C4-2B (cell line): ENCODE measurements at regions not wholly inside any gene's neighbourhood (a gene's known extent, or its start where the extent isn't known, plus 50 kb on each side); places are given as distances from the start of the nearest gene placed in this dataset.

Source experiments
- ZFX ChIP-seq: fragments of 450-650 bp; IDR thresholded peaks from 2 replicates; pipeline ENCODE4 v1.6.1; 2017
- TF ChIP-seq, protein P1 (sequence below): fragments of 450-650 bp; conservative IDR thresholded peaks from 2 replicates; pipeline ENCODE4 v1.5.1; 2017; ENCODE audit warnings: mild to moderate bottlenecking

DNA sequence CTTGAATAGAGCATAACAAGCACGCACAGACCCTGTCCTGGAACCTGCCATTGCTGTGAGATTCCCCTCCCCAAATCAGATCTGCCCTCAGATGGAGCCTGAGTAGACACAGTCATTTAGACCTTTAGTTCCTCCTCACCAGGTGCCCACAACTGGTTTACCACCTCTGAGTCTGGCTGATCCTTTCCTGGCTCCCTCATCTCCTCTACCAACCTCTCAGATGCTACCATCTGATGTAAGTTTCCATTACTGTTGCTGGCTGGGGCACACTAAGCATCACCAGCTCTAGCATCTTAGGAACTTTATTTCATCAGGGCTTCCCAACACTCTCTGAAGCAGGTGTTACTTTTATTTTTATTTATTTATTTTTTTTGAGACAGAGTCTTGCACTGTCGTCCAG is 288.3 kb downstream of the TLE3 start:
- TF ChIP-seq, protein P1, sequence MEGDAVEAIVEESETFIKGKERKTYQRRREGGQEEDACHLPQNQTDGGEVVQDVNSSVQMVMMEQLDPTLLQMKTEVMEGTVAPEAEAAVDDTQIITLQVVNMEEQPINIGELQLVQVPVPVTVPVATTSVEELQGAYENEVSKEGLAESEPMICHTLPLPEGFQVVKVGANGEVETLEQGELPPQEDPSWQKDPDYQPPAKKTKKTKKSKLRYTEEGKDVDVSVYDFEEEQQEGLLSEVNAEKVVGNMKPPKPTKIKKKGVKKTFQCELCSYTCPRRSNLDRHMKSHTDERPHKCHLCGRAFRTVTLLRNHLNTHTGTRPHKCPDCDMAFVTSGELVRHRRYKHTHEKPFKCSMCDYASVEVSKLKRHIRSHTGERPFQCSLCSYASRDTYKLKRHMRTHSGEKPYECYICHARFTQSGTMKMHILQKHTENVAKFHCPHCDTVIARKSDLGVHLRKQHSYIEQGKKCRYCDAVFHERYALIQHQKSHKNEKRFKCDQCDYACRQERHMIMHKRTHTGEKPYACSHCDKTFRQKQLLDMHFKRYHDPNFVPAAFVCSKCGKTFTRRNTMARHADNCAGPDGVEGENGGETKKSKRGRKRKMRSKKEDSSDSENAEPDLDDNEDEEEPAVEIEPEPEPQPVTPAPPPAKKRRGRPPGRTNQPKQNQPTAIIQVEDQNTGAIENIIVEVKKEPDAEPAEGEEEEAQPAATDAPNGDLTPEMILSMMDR, result no peak
- TF ChIP-seq ZFX, result no peak
